ENCODE measurements at regions not wholly inside any gene's neighbourhood (a gene's known extent, or its start where the extent isn't known, plus 50 kb on each side); places are given as distances from the start of the nearest gene placed in this dataset.

- no peak for TF ChIP-seq CTCF (IDR thresholded peaks at IDR 0.05)
- no peak for TF ChIP-seq POLR2A (IDR thresholded peaks at IDR 0.05)
These were observed 194.0 kb upstream of the NMUR2 start for GRCh38 chr5:152599096-152599495.

Data from sigmoid colon (tissue), 3 donors.